DMS153 treated with DMSO at 0.1 percent for 48 hours (cell line): ENCODE measurements at regions not wholly inside any gene's neighbourhood (a gene's known extent, or its start where the extent isn't known, plus 50 kb on each side); places are given as distances from the start of the nearest gene placed in this dataset.
A peak's percentile ranks its signal among the peaks of the same experiment; 100 is the strongest.
"Not testable (repeated sequence)": the region's sequence is repeated elsewhere in the genome, so short reads cannot be mapped to it uniquely, and the experiment has no call there.

Source experiments
- DNase-seq: peaks from one replicate; lab custom pipeline; 2025; ENCODE audit not compliant: unreplicated experiment; lab: John Stamatoyannopoulos, UW

DNA sequence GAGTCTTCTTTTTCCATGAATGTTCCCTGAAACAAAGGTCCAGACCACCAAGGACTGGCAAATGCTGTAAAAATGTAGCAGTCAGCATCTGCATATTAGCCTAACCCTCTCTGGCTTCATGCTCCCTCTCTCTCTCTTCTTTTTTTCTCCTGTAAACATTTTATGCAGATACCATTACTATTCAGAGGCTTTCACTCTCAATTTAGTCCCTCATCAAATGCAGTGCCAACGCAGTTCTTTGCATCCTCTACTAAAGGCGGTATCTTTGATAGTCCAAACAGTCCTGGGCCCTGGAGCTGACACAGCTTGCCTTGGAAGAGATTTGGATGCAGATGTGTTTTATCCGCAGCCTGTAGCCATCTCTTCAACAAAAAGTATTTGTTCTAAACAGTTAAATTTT, 167.1 kb upstream of the MMS22L start:
- DNase-seq, result no peak

- no peak for DNase-seq
Measured at GRCh38 chr6:97456070-97456469, 173.1 kb upstream of the MMS22L start.

DNA sequence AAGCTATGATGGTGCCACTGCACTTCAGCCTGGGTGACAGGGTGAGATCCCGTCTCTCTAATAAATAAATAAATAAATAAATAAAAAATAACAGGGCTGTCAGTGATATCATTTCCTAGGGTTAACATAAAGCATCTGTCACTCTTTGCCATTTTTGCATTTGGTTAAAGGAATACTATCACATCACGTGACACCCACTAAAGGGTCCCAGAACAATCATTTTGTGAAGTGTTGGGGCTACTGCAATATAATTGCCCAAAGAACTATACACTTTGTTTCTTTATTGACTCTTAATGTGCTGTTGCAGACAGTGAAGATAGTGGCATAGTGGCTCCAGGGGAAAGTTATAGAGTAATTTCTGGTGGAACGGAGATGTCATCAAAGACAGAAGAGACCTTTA, 176.5 kb upstream of the MMS22L start:
- no peak for DNase-seq

GRCh38 chr6:97459986-97460385, 177.0 kb upstream of the MMS22L start:
- no peak for DNase-seq

GRCh38 chr6:97460394-97461080, 177.5 kb upstream of the MMS22L start:
- DNase-seq, result no peak

DNA sequence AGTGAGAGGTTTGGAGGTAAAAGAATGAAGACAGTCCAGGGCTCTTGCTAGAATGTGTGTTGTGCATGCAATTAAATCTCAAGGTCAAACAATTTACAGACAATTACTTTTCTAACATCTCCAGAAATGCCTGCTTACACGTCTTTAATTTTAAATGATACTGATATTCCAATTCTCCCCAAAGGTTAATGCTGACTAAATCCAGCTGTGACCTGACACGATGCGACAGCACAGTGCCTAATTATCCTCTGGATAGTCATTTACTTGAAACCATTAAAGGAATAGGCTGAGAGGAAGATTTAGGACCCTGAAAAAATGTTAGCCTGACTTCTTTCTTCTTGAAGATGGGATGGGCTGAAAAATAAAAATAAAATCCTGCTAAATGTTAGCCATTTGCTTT, 178.2 kb upstream of the MMS22L start:
- DNase-seq, result no peak

DNA sequence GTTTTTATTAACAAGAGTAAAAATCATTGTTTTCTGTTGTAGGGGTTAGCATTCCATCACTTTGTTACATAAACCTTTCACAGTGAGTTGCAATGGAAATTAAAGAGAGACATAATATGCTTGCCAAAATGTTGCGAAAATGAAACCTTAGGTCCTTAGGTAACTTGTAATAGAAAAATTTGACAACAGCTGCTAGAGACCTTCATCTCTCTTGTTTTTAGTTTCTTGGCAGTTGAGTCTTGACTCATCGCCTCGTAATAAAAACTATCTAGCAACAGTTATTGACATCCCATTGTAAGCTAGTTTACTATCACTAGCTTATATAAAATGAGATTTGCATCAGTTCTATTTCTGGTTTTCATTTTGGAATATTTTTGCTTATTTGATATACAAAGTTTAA, 179.0 kb upstream of the MMS22L start:
- DNase-seq, result no peak

DNA sequence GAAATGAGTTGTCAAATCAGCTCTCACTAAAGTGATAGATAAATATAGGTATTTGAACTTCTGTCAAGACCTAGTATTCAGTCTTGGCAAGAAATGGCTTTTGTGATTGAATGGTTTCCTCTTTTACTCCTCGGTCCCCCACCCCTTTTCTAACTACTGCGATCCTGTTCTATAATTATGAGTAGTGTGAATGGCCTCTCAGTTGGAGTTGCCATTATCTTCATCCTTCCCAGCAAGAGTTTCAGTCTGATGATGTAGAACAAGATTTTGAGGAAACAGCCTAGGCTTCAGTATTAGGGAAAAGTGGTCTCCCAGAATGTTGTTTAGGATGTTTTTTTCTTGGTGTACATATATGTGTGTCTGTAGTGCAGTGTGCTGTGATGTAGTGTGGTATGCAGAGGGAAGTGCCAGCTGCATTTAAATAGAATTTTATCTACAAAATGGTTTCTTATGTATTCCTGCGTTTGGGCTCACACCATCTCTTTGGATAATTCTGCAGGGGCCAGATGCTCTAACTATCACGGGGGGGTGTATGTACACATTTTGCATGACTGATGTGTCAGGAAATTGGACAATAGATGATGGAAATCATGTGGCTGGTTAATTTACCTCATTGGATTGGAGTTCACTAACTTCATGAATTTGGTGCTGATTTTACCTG, 180.1 kb upstream of the MMS22L start:
- no peak for DNase-seq

DNA sequence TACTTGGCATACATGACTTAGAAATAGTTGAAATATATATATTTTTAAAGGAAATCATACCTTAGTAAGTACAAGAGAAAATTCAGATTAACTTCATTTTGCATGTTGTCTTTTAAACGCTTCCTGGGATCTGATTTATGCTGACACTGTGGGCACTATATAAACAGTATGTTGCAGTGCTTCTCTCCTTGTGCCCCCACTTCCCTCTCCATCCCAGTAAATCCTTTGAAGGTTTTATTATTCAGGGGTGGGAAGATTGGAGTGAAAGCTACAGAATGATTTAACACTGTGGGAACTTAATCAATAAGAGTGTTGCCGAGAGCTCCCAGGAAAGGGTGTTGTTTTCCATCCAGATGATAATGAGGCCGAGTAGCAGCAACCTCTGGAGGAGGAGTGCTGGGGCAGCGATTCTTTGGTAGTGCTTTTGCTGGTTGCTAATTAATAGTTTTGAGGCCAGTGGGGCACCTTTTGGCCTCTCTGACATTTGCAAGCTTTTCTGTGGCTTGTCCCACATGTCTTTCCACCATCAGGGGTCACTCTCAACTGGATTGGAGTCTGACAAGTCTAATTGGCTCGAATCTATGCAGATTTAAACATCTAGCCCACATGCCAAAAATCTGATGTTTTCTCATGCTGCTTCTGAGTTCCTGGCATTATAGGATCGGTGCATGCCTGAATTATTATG, 183.0 kb upstream of the MMS22L start:
- no peak for DNase-seq

GRCh38 chr6:97468981-97469380, 186.0 kb upstream of the MMS22L start:
- no peak for DNase-seq

DNA sequence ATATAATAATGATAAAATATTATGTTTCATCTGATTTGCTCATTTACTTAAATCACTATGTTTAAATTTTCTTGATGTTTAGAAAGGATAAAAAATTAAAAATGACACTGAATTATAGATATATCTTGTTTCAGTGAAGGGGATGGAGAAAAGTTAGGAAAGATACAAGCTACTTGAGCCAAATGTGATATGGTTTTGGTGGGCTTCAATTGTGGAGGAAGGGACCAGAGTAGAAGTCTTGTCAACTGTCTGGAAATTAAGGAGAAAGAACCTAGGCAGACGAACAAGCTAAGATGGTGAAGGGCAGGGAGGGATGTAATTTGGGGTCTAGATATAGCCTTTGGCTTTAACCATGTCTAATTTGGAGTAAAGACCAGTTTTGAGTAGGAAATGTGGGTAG, 186.4 kb upstream of the MMS22L start:
- no peak for DNase-seq

GRCh38 chr6:97470322-97470721, 187.3 kb upstream of the MMS22L start:
- DNase-seq, result no peak

DNA sequence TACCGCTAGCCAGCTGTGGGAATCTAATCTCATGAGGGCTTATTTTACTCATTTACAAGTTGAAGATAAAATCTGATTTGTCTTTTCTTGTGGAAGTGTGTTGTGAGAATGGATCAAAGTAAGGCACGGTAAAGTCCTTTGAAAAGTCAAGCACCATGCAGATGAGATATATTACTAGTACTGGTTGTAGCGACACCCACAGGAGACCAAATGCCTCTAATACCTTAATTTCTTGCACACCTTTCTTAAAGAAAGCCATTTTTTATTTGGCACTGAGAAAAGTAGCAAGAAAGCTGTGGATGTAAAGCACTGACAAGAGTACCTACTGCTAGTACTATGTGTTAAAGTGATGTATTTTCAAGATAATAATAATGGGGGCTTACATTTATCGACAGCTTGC, 191.0 kb upstream of the MMS22L start:
- no peak for DNase-seq

GRCh38 chr6:97497713-97498331, 214.8 kb upstream of the MMS22L start:
- DNase-seq, result peak; percentile 79

DNA sequence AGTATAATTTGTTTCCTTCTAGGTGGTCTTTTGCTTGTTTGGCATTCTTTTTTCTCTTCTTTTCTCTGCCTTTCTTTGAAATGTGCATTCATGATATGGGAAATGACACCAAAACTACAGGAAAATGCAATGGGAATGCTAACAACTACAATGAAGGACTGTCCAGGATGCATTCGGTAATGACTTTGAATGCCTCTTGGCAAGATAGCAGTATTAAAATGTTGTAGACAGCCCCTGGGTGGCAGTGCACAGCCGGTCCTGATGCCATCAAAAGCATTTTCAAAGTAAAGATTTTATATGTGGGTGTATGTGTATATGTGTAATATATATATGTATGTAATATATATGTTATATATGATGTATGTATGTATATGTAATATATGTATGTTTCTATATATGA, 218.8 kb upstream of the MMS22L start:
- no peak for DNase-seq

DNA sequence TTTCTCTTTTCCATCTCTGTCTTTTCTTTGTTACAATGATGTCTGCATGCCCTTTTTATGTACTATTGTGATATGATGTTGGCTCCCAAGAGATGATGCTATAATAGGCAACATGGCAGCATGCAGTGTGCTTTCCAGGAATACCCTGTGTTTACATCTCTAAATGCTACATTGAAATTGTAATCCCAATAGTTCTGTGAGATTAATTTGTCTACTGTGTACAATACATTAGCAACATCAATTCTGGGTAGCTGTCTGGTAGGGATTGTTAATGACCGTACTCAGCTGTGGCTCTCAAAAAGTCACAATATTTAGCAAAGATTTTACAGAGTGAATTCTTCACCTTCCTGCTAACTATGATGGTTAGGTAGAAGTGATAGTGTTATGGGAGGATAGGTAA, 225.6 kb upstream of the MMS22L start:
- DNase-seq, result no peak

DNA sequence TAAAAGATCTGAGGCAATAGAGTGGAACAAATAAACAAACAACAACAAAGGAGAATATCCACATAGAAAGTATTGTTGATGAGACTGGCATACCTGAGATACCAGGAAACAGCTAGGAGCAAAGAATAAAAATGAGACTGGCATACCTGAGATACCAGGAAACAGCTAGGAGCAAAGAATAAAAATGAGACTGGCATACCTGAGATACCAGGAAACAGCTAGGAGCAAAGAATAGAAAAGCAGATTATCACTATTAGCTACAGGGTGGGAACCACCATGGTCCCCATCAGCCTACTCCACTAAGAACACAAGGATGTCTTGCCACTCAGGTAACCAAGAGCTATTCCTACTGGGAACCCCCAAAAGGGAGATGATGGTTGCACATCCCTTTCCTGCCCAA, 230.2 kb upstream of the MMS22L start:
- not testable (repeated sequence) for DNase-seq

GRCh38 chr6:97524811-97525210, 241.8 kb upstream of the MMS22L start:
- peak; percentile 51 for DNase-seq

GRCh38 chr6:97535800-97536199, 252.8 kb upstream of the MMS22L start:
- DNase-seq, result no peak

GRCh38 chr6:97548354-97548753, 265.3 kb upstream of the MMS22L start:
- DNase-seq, result no peak

DNA sequence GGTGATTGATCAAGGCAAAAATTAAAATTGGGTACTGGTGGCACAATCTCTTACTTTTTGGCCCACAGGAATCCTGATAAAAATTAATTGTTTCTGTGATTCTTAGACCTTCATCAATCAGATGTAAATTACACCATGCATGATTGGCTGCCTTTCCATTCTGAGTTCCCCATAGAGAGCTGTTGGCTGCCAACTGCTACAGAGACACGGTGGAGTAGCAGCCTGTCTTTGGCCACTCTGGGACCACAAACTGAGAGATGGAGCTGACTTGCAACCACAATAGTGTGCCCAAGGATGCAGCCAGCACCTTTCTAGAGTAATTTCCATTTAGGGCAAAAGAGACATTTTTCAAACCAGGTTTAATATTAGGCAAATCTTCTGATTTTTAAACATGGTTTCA, 274.3 kb upstream of the MMS22L start:
- no peak for DNase-seq

GRCh38 chr6:97563529-97563928, 280.5 kb upstream of the MMS22L start:
- DNase-seq, result no peak
